ENCODE measurements at regions not wholly inside any gene's neighbourhood (a gene's known extent, or its start where the extent isn't known, plus 50 kb on each side); places are given as distances from the start of the nearest gene placed in this dataset.

DNA sequence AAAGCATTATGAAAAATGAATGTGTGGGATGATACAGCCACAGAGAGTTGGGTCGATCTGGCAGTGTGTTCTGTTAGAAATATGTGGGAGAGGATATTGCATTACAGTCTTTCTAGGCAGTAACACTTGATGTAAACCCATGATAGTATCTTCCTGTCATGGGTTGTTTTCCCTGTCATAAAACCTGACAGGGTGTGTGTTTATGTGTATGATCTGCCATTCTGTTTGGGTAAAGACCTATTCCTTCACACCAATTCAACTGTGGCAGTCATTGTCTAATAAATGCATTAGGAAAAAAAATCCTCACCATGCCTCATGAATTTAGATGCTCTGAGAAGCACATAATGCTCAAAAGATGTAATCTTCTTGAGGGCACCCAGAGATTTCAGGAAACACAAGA lies 501.7 kb downstream of the CDY2B start:
- H3K4me1 ChIP-seq (replicated peaks in 1 of 2): no peaks in the 10 kb centered on the region
- TF ChIP-seq, protein P1, sequence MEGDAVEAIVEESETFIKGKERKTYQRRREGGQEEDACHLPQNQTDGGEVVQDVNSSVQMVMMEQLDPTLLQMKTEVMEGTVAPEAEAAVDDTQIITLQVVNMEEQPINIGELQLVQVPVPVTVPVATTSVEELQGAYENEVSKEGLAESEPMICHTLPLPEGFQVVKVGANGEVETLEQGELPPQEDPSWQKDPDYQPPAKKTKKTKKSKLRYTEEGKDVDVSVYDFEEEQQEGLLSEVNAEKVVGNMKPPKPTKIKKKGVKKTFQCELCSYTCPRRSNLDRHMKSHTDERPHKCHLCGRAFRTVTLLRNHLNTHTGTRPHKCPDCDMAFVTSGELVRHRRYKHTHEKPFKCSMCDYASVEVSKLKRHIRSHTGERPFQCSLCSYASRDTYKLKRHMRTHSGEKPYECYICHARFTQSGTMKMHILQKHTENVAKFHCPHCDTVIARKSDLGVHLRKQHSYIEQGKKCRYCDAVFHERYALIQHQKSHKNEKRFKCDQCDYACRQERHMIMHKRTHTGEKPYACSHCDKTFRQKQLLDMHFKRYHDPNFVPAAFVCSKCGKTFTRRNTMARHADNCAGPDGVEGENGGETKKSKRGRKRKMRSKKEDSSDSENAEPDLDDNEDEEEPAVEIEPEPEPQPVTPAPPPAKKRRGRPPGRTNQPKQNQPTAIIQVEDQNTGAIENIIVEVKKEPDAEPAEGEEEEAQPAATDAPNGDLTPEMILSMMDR (IDR thresholded peaks at IDR 0.05): no peak
- no peak for TF ChIP-seq POLR2A (IDR thresholded peaks at IDR 0.05)
- no peak overlapping the region for H3K27ac ChIP-seq
- H3K9me3 ChIP-seq (replicated peaks in 1 of 3): no peaks in the 10 kb centered on the region
- no peaks in the 10 kb centered on the region for H3K36me3 ChIP-seq (replicated peaks in 1 of 2)
- 27 to 32% methylated on average over 1 of the region's 1 CpG; no CpG with 5 or more reads in 2 of the 4 donors for WGBS, 4 donors
- intact Hi-C loops (cut with DNase I): no loop called here
- no peaks in the 10 kb centered on the region for H3K27me3 ChIP-seq
- DNase-seq: no peak
- H3K4me3 ChIP-seq: no peak overlapping the region

DNA sequence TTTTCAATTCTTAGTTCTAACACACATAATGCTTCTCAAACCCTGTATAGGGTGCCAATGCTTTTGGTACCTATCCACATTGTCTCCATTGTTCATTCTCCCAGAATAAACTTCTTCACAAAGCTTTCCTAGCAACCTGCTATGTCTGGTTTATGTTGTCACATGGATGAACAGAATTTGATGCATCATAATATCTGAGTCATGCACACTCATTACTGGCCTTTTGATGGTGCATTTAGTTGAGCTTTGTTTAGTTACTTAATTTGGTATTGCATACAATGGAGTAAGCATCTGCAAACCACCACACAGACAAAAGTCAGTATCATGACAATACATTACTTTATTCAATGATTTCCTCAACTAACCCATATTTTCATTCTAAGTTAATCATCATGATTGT lies 511.6 kb downstream of the CDY2B start:
- intact Hi-C loops (cut with DNase I): no loop called here
- TF ChIP-seq, protein P1 (IDR thresholded peaks at IDR 0.05): no peak
- no peak for TF ChIP-seq POLR2A (IDR thresholded peaks at IDR 0.05)
- no peak overlapping the region for H3K4me3 ChIP-seq
- no peak for DNase-seq
- no peaks in the 10 kb centered on the region for H3K9me3 ChIP-seq (replicated peaks in 1 of 3)
- no peaks in the 10 kb centered on the region for H3K36me3 ChIP-seq (replicated peaks in 1 of 2)
- no peaks in the 10 kb centered on the region for H3K27me3 ChIP-seq
- no peaks in the 10 kb centered on the region for H3K4me1 ChIP-seq (replicated peaks in 1 of 2)
- no peak overlapping the region for H3K27ac ChIP-seq

- TF ChIP-seq, protein P1 (IDR thresholded peaks at IDR 0.05): no peak
- TF ChIP-seq POLR2A (IDR thresholded peaks at IDR 0.05): no peak
- no peak overlapping the region for H3K4me3 ChIP-seq
- no peak for DNase-seq
These were observed 513.6 kb downstream of the CDY2B start for GRCh38 chrY:17366400-17366799.

GRCh38 chrY:17339028-17339427 lies 541.0 kb downstream of the CDY2B start:
- H3K27ac ChIP-seq: no peak overlapping the region
- 65 to 66% methylated on average over 4 of the region's 4 CpGs; no CpG with 5 or more reads in 2 of the 4 donors for WGBS, 4 donors
- no peaks in the 10 kb centered on the region for H3K36me3 ChIP-seq (replicated peaks in 1 of 2)
- no peak overlapping the region for H3K4me3 ChIP-seq
- DNase-seq: peak in 1 of 7 donors; percentile 5
- no peaks in the 10 kb centered on the region for H3K4me1 ChIP-seq (replicated peaks in 1 of 2)
- no peaks in the 10 kb centered on the region for H3K9me3 ChIP-seq (replicated peaks in 1 of 3)
- no peaks in the 10 kb centered on the region for H3K27me3 ChIP-seq
- intact Hi-C loops (cut with DNase I): no loop called here
- TF ChIP-seq, protein P1 (IDR thresholded peaks at IDR 0.05): peak in 1 of 6 experiments; percentile 20
- TF ChIP-seq POLR2A (IDR thresholded peaks at IDR 0.05): no peak

More at GRCh38 chrY:17366400-17366799, 513.6 kb downstream of the CDY2B start:
- H3K27me3 ChIP-seq: no peaks in the 10 kb centered on the region
- H3K36me3 ChIP-seq (replicated peaks in 1 of 2): no peaks in the 10 kb centered on the region
- intact Hi-C loops (cut with DNase I): no loop called here
- no peaks in the 10 kb centered on the region for H3K4me1 ChIP-seq (replicated peaks in 1 of 2)
- H3K9me3 ChIP-seq (replicated peaks in 1 of 3): no peaks in the 10 kb centered on the region
- H3K27ac ChIP-seq: no peak overlapping the region
